MM.1S (cell line): ENCODE measurements at regions not wholly inside any gene's neighbourhood (a gene's known extent, or its start where the extent isn't known, plus 50 kb on each side); places are given as distances from the start of the nearest gene placed in this dataset.

Experiments used
- DNase-seq: peaks from one replicate; pipeline ENCODE4 v3.0.0-alpha.2; 2015
- H2AFZ ChIP-seq: fragments of 300-600 bp; sonication (generic); 2 replicates; pipeline ENCODE4 v1.6.0; 2016; ENCODE audit warnings: antibody characterized with exemption, low read length
- H3F3A ChIP-seq: fragments of 300-600 bp; sonication (generic); 2 replicates; pipeline ENCODE4 v1.6.1; 2016; ENCODE audit warnings: mild to moderate bottlenecking, antibody characterized with exemption, low read length, moderate library complexity, mixed read lengths; ENCODE audit not compliant: insufficient read depth
- H3K27ac ChIP-seq: fragments of 300-600 bp; sonication (generic); 2 replicates; pipeline ENCODE4 v1.5.1; 2016; ENCODE audit warnings: mild to moderate bottlenecking, low read length
- H3K27me3 ChIP-seq: fragments of 300-600 bp; sonication (generic); replicated peaks from 2 replicates; pipeline ENCODE4 v1.6.0; 2016; ENCODE audit warnings: low read length; ENCODE audit not compliant: insufficient read depth
- H3K36me3 ChIP-seq: fragments of 300-600 bp; sonication (generic); replicated peaks from 2 replicates; pipeline ENCODE4 v1.6.1; 2016; ENCODE audit warnings: mild to moderate bottlenecking, low read length, mixed read lengths; ENCODE audit not compliant: insufficient read depth
- H3K4me1 ChIP-seq: fragments of 300-600 bp; sonication (generic); 2 replicates; pipeline ENCODE4 v1.6.1; 2016; ENCODE audit warnings: low read length, mixed read lengths
- H3K4me2 ChIP-seq: fragments of 300-600 bp; sonication (generic); 2 replicates; pipeline ENCODE4 v1.6.0; 2016; ENCODE audit warnings: low read depth, low read length
- H3K4me3 ChIP-seq: fragments of 300-600 bp; sonication (generic); 2 replicates; pipeline ENCODE4 v1.5.1; 2016; ENCODE audit warnings: low read length, mixed read lengths
- H3K79me2 ChIP-seq: fragments of 300-600 bp; sonication (generic); 2 replicates; pipeline ENCODE4 v1.6.1; 2016; ENCODE audit warnings: mixed run types, low read length, mixed read lengths
- H3K9ac ChIP-seq: fragments of 300-600 bp; sonication (generic); 2 replicates; pipeline ENCODE4 v1.6.1; 2016; ENCODE audit warnings: low read length, mixed read lengths
- H3K9me2 ChIP-seq: fragments of 300-600 bp; sonication (generic); replicated peaks from 2 replicates; pipeline ENCODE4 v1.6.1; 2016; ENCODE audit warnings: mild to moderate bottlenecking, low read length, mixed read lengths; ENCODE audit not compliant: insufficient read depth
- H3K9me3 ChIP-seq: fragments of 300-600 bp; sonication (generic); replicated peaks from 2 replicates; pipeline ENCODE4 v1.6.1; 2016; ENCODE audit warnings: mild to moderate bottlenecking, low read length, mixed read lengths; ENCODE audit not compliant: insufficient read depth
- H4K20me1 ChIP-seq: fragments of 300-600 bp; sonication (generic); 2 replicates; pipeline ENCODE4 v1.6.1; 2016; ENCODE audit warnings: mild to moderate bottlenecking, low read length, moderate library complexity, mixed read lengths; ENCODE audit not compliant: insufficient read depth
- CTCF ChIP-seq: fragments of 300-600 bp; sonication (generic); IDR thresholded peaks from 2 replicates; pipeline ENCODE4 v1.5.1; 2016; ENCODE audit warnings: antibody characterized with exemption, low read length, mixed read lengths
- EZH2 ChIP-seq: fragments of 300-600 bp; sonication (generic); optimal IDR thresholded peaks from 2 replicates; pipeline ENCODE3; 2017; ENCODE audit warnings: low read depth, mild to moderate bottlenecking, antibody characterized with exemption, low read length, mixed read lengths
- EZH2phosphoT487 ChIP-seq: fragments of 300-600 bp; sonication (generic); IDR thresholded peaks from 2 replicates; pipeline ENCODE4 v1.6.1; 2018; ENCODE audit warnings: antibody characterized with exemption, low read length

DNA sequence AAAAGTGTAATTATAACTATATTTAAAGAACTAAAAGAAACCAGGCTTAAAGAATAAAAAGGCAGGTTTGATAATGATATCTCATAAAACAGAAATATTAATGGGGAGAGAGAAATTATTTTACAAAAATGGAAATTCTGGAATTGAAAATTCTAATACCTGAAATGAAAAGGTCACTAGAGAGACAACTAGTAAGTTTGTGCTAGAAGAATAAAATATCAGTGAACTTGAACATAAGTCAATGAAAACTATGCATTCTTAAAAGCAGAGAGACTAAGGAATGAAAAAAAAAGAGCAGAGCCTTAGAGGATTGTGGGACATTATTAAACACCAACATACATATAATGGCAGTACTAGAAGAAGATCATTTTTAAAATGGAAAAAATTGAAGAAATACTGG lies 1475.0 kb upstream of the ZEB2 start:
- Histone ChIP-seq H3K4me3 (no peak overlapping the region), H2AFZ (no peak overlapping the region), H3K4me1 (no peaks in the 10 kb centered on the region), H3K9me2 (no peaks in the 10 kb centered on the region), H3K27me3 (no peaks in the 10 kb centered on the region), H3K79me2 (no peaks in the 10 kb centered on the region), H3F3A (no peaks in the 10 kb centered on the region), H3K4me2 (no peak overlapping the region), H3K27ac (no peak overlapping the region), H3K9me3 (no peaks in the 10 kb centered on the region), H3K9ac (no peak overlapping the region), H4K20me1 (no peaks in the 10 kb centered on the region), H3K36me3 (no peaks in the 10 kb centered on the region)
- no peak for DNase-seq
- TF ChIP-seq EZH2 (no peak), CTCF (no peak), EZH2phosphoT487 (no peak)

GRCh38 chr2:145992572-145992971 lies 1472.7 kb upstream of the ZEB2 start:
- no peak for DNase-seq
- no peak overlapping the region for H3K4me2 ChIP-seq
- no peak overlapping the region for H2AFZ ChIP-seq
- H3K9me2 ChIP-seq, result no peaks in the 10 kb centered on the region
- H3K9me3 ChIP-seq, result no peaks in the 10 kb centered on the region
- no peak overlapping the region for H3K27ac ChIP-seq
- no peaks in the 10 kb centered on the region for H3K4me1 ChIP-seq
- no peaks in the 10 kb centered on the region for H3F3A ChIP-seq
- H3K27me3 ChIP-seq, result no peaks in the 10 kb centered on the region
- H3K36me3 ChIP-seq, result no peaks in the 10 kb centered on the region
- H3K79me2 ChIP-seq, result no peaks in the 10 kb centered on the region
- no peaks in the 10 kb centered on the region for H4K20me1 ChIP-seq
- H3K4me3 ChIP-seq, result no peak overlapping the region
- H3K9ac ChIP-seq, result no peak overlapping the region
- no peak for TF ChIP-seq EZH2
- no peak for TF ChIP-seq EZH2phosphoT487

- Histone ChIP-seq H3K27me3 (no peaks in the 10 kb centered on the region), H3F3A (no peaks in the 10 kb centered on the region), H3K9me2 (no peaks in the 10 kb centered on the region), H3K79me2 (no peaks in the 10 kb centered on the region), H3K27ac (no peak overlapping the region), H3K4me3 (no peak overlapping the region), H3K4me2 (no peak overlapping the region), H2AFZ (no peak overlapping the region), H3K4me1 (no peaks in the 10 kb centered on the region), H3K9ac (no peak overlapping the region), H4K20me1 (no peaks in the 10 kb centered on the region), H3K36me3 (no peaks in the 10 kb centered on the region), H3K9me3 (no peaks in the 10 kb centered on the region)
- DNase-seq, result no peak
- TF ChIP-seq CTCF (no peak), EZH2phosphoT487 (no peak), EZH2 (no peak)
Measured at GRCh38 chr2:145987793-145988192, 1467.9 kb upstream of the ZEB2 start.

DNA sequence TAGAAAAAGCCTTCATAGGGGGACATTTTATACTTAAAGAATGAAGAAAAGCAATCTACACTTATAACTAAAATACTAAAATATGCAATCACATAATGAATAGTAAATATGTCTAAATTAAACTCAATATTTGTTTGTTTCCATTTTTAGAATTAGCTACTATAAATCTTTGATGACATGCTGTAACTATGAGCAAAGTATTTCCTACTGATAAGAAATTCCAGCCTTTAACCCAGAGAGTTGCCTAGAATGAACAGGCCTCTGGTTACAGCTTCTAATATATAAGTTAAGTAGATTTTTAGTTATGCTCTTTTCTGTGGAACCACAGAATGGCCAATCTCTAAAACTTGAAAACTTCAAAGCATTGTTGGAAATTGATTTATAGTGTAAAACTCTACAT lies 1465.6 kb upstream of the ZEB2 start:
- no peak overlapping the region for H3K4me3 ChIP-seq
- H4K20me1 ChIP-seq, result no peaks in the 10 kb centered on the region
- DNase-seq, result no peak
- H3K4me2 ChIP-seq, result no peak overlapping the region
- H3K27ac ChIP-seq, result no peak overlapping the region
- no peaks in the 10 kb centered on the region for H3K36me3 ChIP-seq
- no peak overlapping the region for H2AFZ ChIP-seq
- TF ChIP-seq CTCF (no peak), EZH2 (no peak), EZH2phosphoT487 (no peak)
- no peak overlapping the region for H3K9ac ChIP-seq
- H3K79me2 ChIP-seq, result no peaks in the 10 kb centered on the region
- no peaks in the 10 kb centered on the region for H3K4me1 ChIP-seq
- H3F3A ChIP-seq, result no peaks in the 10 kb centered on the region
- H3K27me3 ChIP-seq, result no peaks in the 10 kb centered on the region
- H3K9me3 ChIP-seq, result no peaks in the 10 kb centered on the region
- no peaks in the 10 kb centered on the region for H3K9me2 ChIP-seq
